HEK293T (cell line): ENCODE measurements at regions not wholly inside any gene's neighbourhood (a gene's known extent, or its start where the extent isn't known, plus 50 kb on each side); places are given as distances from the start of the nearest gene placed in this dataset.

Experiments used
- BHLHE40 ChIP-seq: fragments of 450-650 bp; IDR thresholded peaks from 2 replicates; pipeline ENCODE4 v1.6.1; 2016; ENCODE audit warnings: mild to moderate bottlenecking, moderate library complexity, borderline replicate concordance
- SUZ12 ChIP-seq: fragments of 450-650 bp; IDR thresholded peaks from 2 replicates; pipeline ENCODE4 v1.6.1; 2016; ENCODE audit warnings: mild to moderate bottlenecking
- TARDBP ChIP-seq: fragments of 450-650 bp; IDR thresholded peaks from 2 replicates; pipeline ENCODE4 v1.6.1; 2016
- ZNF384 ChIP-seq: fragments of 450-650 bp; IDR thresholded peaks from 2 replicates; pipeline ENCODE4 v1.6.1; 2016

DNA sequence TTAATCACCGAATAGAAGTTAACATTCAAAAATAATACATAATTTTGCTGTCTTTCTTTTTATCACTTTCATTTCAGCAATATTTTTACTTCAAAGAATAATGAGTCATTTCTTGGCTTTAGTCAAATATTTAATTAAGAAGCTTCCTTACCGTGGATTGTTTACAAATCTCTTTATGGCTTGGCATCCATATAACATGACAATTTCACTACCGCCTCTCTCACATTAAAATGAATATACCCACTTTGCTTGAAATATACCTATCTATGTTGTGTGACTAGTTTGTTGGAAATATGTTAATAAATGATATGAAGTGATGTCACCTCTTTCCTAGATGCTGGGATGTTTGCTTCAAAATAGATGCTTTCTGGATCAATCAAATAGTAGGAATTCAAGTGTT lies 1203.9 kb downstream of the AMY1C start:
- no peak for TF ChIP-seq BHLHE40
- TF ChIP-seq ZNF384, result no peak
- no peak for TF ChIP-seq TARDBP
- no peak for TF ChIP-seq SUZ12
